CD4-positive, alpha-beta T cell treated with Interleukin-15 for 4 hours (primary cell): ENCODE measurements at regions not wholly inside any gene's neighbourhood (a gene's known extent, or its start where the extent isn't known, plus 50 kb on each side); places are given as distances from the start of the nearest gene placed in this dataset.
"Not testable (repeated sequence)": the region's sequence is repeated elsewhere in the genome, so short reads cannot be mapped to it uniquely, and the experiment has no call there.

Source experiments
- DNase-seq: peaks from one replicate; pipeline ENCODE4 v3.0.0-alpha.2; 2020; ENCODE audit warnings: low spot score

- not testable (repeated sequence) for DNase-seq
These were observed 287.6 kb downstream of the LIPI start for GRCh38 chr21:13923175-13923574.

- not testable (repeated sequence) for DNase-seq
These were observed 289.3 kb downstream of the LIPI start for GRCh38 chr21:13921455-13921854.

GRCh38 chr21:13907385-13907784, 297.8 kb downstream of the POTED start:
- not testable (repeated sequence) for DNase-seq

GRCh38 chr21:13896596-13897247, 287.1 kb downstream of the POTED start:
- not testable (repeated sequence) for DNase-seq

GRCh38 chr21:13893617-13894016, 284.0 kb downstream of the POTED start:
- not testable (repeated sequence) for DNase-seq

- not testable (repeated sequence) for DNase-seq
These were observed 283.4 kb downstream of the POTED start for GRCh38 chr21:13893025-13893424.

- DNase-seq, result not testable (repeated sequence)
These were observed 282.7 kb downstream of the POTED start for GRCh38 chr21:13892146-13892751.

- DNase-seq, result not testable (repeated sequence)
These were observed 279.6 kb downstream of the POTED start for GRCh38 chr21:13889176-13889575.

- DNase-seq, result not testable (repeated sequence)
These were observed 274.2 kb downstream of the POTED start for GRCh38 chr21:13883641-13884395.

GRCh38 chr21:13877503-13877902, 267.9 kb downstream of the POTED start:
- not testable (repeated sequence) for DNase-seq

- not testable (repeated sequence) for DNase-seq
These were observed 267.4 kb downstream of the POTED start for GRCh38 chr21:13876999-13877398.

GRCh38 chr21:13874001-13874400, 264.4 kb downstream of the POTED start:
- not testable (repeated sequence) for DNase-seq

GRCh38 chr21:13854638-13855037, 245.1 kb downstream of the POTED start:
- no peak for DNase-seq

GRCh38 chr21:13850808-13851207, 241.2 kb downstream of the POTED start:
- not testable (repeated sequence) for DNase-seq

GRCh38 chr21:13849489-13849888, 239.9 kb downstream of the POTED start:
- DNase-seq, result not testable (repeated sequence)

GRCh38 chr21:13846718-13847117, 237.1 kb downstream of the POTED start:
- DNase-seq, result not testable (repeated sequence)

GRCh38 chr21:13844574-13844973, 235.0 kb downstream of the POTED start:
- DNase-seq, result not testable (repeated sequence)

- DNase-seq, result not testable (repeated sequence)
These were observed 233.5 kb downstream of the POTED start for GRCh38 chr21:13843081-13843480.

- DNase-seq, result not testable (repeated sequence)
These were observed 218.1 kb downstream of the POTED start for GRCh38 chr21:13827666-13828065.

GRCh38 chr21:13827201-13827600, 217.6 kb downstream of the POTED start:
- DNase-seq, result no peak

- DNase-seq, result not testable (repeated sequence)
These were observed 216.9 kb downstream of the POTED start for GRCh38 chr21:13826511-13826910.

- DNase-seq, result not testable (repeated sequence)
These were observed 215.7 kb downstream of the POTED start for GRCh38 chr21:13825218-13825778.
